ENCODE measurements at regions not wholly inside any gene's neighbourhood (a gene's known extent, or its start where the extent isn't known, plus 50 kb on each side); places are given as distances from the start of the nearest gene placed in this dataset.

DNA sequence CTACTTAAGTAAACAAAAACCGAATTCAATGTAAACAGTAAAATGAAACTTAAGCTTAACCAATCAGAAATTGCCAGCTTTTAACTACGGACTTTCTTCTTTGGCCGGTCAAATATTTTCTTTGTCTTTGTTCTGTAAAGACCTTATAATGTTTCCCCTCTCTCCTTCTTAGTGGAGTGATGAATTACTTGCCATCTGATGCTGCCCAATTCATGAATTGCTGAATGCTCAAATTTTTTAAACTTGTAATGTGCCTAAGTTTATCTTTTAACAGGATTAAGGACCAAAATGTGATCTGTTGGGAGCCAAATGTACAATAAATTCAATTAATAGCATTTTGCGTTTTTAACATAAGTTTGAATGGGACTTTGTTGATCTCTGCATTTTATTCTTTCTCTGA, 345.8 kb upstream of the CBLB start:
- TF ChIP-seq, protein P1, sequence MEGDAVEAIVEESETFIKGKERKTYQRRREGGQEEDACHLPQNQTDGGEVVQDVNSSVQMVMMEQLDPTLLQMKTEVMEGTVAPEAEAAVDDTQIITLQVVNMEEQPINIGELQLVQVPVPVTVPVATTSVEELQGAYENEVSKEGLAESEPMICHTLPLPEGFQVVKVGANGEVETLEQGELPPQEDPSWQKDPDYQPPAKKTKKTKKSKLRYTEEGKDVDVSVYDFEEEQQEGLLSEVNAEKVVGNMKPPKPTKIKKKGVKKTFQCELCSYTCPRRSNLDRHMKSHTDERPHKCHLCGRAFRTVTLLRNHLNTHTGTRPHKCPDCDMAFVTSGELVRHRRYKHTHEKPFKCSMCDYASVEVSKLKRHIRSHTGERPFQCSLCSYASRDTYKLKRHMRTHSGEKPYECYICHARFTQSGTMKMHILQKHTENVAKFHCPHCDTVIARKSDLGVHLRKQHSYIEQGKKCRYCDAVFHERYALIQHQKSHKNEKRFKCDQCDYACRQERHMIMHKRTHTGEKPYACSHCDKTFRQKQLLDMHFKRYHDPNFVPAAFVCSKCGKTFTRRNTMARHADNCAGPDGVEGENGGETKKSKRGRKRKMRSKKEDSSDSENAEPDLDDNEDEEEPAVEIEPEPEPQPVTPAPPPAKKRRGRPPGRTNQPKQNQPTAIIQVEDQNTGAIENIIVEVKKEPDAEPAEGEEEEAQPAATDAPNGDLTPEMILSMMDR (conservative IDR thresholded peaks at IDR 0.05 in 1 of 2, IDR thresholded peaks at IDR 0.05 in 1 of 2; ENCODE audit: extremely low read depth in 1 of 2, insufficient read depth in 1 of 2, low read depth in 1 of 2, low read length in 2 of 2) = no peak
- no peak for TF ChIP-seq EZH2 (IDR thresholded peaks at IDR 0.05; ENCODE audit: borderline replicate concordance, low read length)

All from mammary epithelial cell (primary cell).